H1 (cell line): ENCODE measurements at regions not wholly inside any gene's neighbourhood (a gene's known extent, or its start where the extent isn't known, plus 50 kb on each side); places are given as distances from the start of the nearest gene placed in this dataset.

ENCODE experiments used
- CTCF ChIA-PET: fragments of 300-600 bp; sonication (Branson Sonifier 250); formaldehyde crosslinking; loops from one replicate; lab custom pipeline; 2021; ENCODE audit not compliant: partially characterized antibody; lab: Charles Lee
- POLR2A ChIA-PET: fragments of 300-600 bp; sonication (Branson Sonifier 250); formaldehyde crosslinking; loops from one replicate; lab custom pipeline; 2021; ENCODE audit warnings: inconsistent platforms; ENCODE audit not compliant: partially characterized antibody; lab: Charles Lee
- DNase-seq, 2 experiments: peaks; one replicate each; pipeline versions ENCODE4 v3.0.0 to v3.0.0-alpha.2; 2010 to 2022; ENCODE audit warnings: low spot score in 2 of 2, low read depth in 1 of 2, mixed read lengths in 1 of 2
- FAIRE-seq: peaks from 2 replicates; lab custom pipeline; 2011; peaks lifted over from hg19 to GRCh38; lab: Jason Lieb, UNC
- H2AFZ ChIP-seq: 2 replicates; pipeline ENCODE4 v1.8.1; 2012; ENCODE audit warnings: low read length, inconsistent platforms
- H2AK5ac ChIP-seq: 2 replicates; pipeline ENCODE4 v1.6.1; 2013; ENCODE audit warnings: low read depth, low read length
- H2BK120ac ChIP-seq: replicated peaks from 2 replicates; pipeline ENCODE3; 2013; ENCODE audit warnings: low read depth, low read length, inconsistent platforms
- H2BK12ac ChIP-seq: 2 replicates; pipeline ENCODE4 v1.6.1; 2013; ENCODE audit warnings: low read depth, low read length
- H2BK15ac ChIP-seq: 2 replicates; pipeline ENCODE4 v1.6.1; 2013; ENCODE audit warnings: low read length
- H2BK20ac ChIP-seq: 2 replicates; pipeline ENCODE4 v1.6.1; 2013; ENCODE audit warnings: low read length
- H2BK5ac ChIP-seq: 2 replicates; pipeline ENCODE4 v1.6.1; 2013; ENCODE audit warnings: low read depth, low read length
- H3K14ac ChIP-seq: 2 replicates; pipeline ENCODE4 v1.6.1; 2013; ENCODE audit warnings: inconsistent platforms; ENCODE audit not compliant: insufficient read length
- H3K18ac ChIP-seq: 2 replicates; pipeline ENCODE4 v1.6.1; 2013; ENCODE audit warnings: low read length; ENCODE audit errors: extremely low read depth
- H3K23ac ChIP-seq: 2 replicates; pipeline ENCODE4 v1.6.1; 2013; ENCODE audit warnings: inconsistent platforms; ENCODE audit not compliant: insufficient read length
- H3K23me2 ChIP-seq: 2 replicates; pipeline ENCODE4 v1.6.1; 2013; ENCODE audit warnings: low read depth, low read length
- H3K27ac ChIP-seq: 2 replicates; pipeline ENCODE4 v1.6.1; 2011; ENCODE audit warnings: low read depth, low read length, inconsistent platforms
- H3K27me3 ChIP-seq, 4 experiments: replicated peaks in 1 of 4; 1 replicate in 1 of 4; 2 replicates in 3 of 4; pipeline versions ENCODE4 v1.6.1 to v1.8.1; 2011 to 2013; ENCODE audit warnings: low read length in 3 of 4, mild to moderate bottlenecking in 3 of 4, inconsistent platforms in 2 of 4, mixed read lengths in 2 of 4, moderate library complexity in 1 of 4; ENCODE audit not compliant: control insufficient read depth in 3 of 4, insufficient read depth in 3 of 4; ENCODE audit errors: extremely low read depth in 1 of 4
- H3K36me3 ChIP-seq, 4 experiments: 2 replicates each; pipeline versions ENCODE4 v1.6.1 to v1.8.1; 2011 to 2013; ENCODE audit warnings: mild to moderate bottlenecking in 4 of 4, low read length in 3 of 4, moderate library complexity in 2 of 4, control low read depth in 1 of 4, inconsistent platforms in 1 of 4; ENCODE audit not compliant: insufficient read depth in 4 of 4, control insufficient read depth in 2 of 4
- H3K4ac ChIP-seq: replicated peaks from 2 replicates; pipeline ENCODE3; 2013; ENCODE audit warnings: low read length, low read depth, mixed read lengths, inconsistent platforms; ENCODE audit not compliant: insufficient read length
- H3K4me1 ChIP-seq, 4 experiments: replicated peaks in 1 of 4; 1 replicate in 1 of 4; 2 replicates in 3 of 4; pipeline versions ENCODE4 v1.6.1 to v1.8.1; 2011 to 2013; ENCODE audit warnings: low read length in 3 of 4, inconsistent platforms in 2 of 4, mixed read lengths in 1 of 4; ENCODE audit not compliant: insufficient read depth in 4 of 4, control insufficient read depth in 3 of 4
- H3K4me2 ChIP-seq, 2 experiments: 2 replicates each; pipeline versions ENCODE4 v1.6.1 to v1.8.1; 2011 to 2013; ENCODE audit warnings: low read depth in 2 of 2, low read length in 2 of 2, control low read depth in 1 of 2, inconsistent platforms in 1 of 2, mild to moderate bottlenecking in 1 of 2; ENCODE audit not compliant: insufficient read depth in 1 of 2
- H3K4me3 ChIP-seq, 4 experiments: fragments of 200-600, 300-600 bp in 1 of 4; sonication (generic), shearing (Covaris generic), sonication (Bioruptor Twin) in 1 of 4; 2 replicates each; pipeline versions ENCODE4 v1.5.1 to v1.8.1; 2011 to 2016; ENCODE audit warnings: low read length in 4 of 4, low read depth in 3 of 4, control low read depth in 2 of 4, inconsistent platforms in 2 of 4, mild to moderate bottlenecking in 2 of 4, mixed read lengths in 1 of 4, moderate library complexity in 1 of 4; ENCODE audit not compliant: insufficient read depth in 2 of 4; ENCODE audit errors: extremely low read depth in 1 of 4
- H3K56ac ChIP-seq: replicated peaks from 2 replicates; pipeline ENCODE3; 2013; ENCODE audit warnings: low read depth, mild to moderate bottlenecking, mixed read lengths, low read length, inconsistent platforms; ENCODE audit not compliant: insufficient read length
- H3K79me1 ChIP-seq: 2 replicates; pipeline ENCODE4 v1.6.1; 2013; ENCODE audit warnings: low read depth, low read length, control low read depth
- H3K79me2 ChIP-seq, 2 experiments: 2 replicates each; pipeline versions ENCODE4 v1.6.1 to v1.8.1; 2012 to 2013; ENCODE audit warnings: low read length in 2 of 2, mild to moderate bottlenecking in 2 of 2, inconsistent platforms in 1 of 2; ENCODE audit not compliant: insufficient read depth in 2 of 2, control insufficient read depth in 1 of 2
- H3K9ac ChIP-seq, 4 experiments: replicated peaks in 1 of 4; 1 replicate in 1 of 4; 2 replicates in 3 of 4; pipeline versions ENCODE4 v1.6.1 to v1.8.1; 2011 to 2013; ENCODE audit warnings: low read depth in 3 of 4, low read length in 3 of 4, control low read depth in 2 of 4, mild to moderate bottlenecking in 2 of 4, moderate library complexity in 2 of 4, inconsistent platforms in 1 of 4; ENCODE audit errors: extremely low read depth in 1 of 4
- H3K9me3 ChIP-seq, 2 experiments: 2 replicates each; pipeline versions ENCODE4 v1.6.1 to v1.8.1; 2012 to 2013; ENCODE audit warnings: mild to moderate bottlenecking in 2 of 2, moderate library complexity in 2 of 2, control low read depth in 1 of 2, inconsistent platforms in 1 of 2, low read depth in 1 of 2, low read length in 1 of 2, mixed read lengths in 1 of 2; ENCODE audit not compliant: insufficient read depth in 2 of 2
- H4K20me1 ChIP-seq, 2 experiments: replicated peaks in 1 of 2; 2 replicates each; pipeline versions ENCODE3 to v1.8.1; 2011 to 2013; ENCODE audit warnings: inconsistent platforms in 2 of 2, low read length in 2 of 2, mild to moderate bottlenecking in 1 of 2; ENCODE audit not compliant: insufficient read depth in 2 of 2, control insufficient read depth in 1 of 2
- H4K5ac ChIP-seq: 2 replicates; pipeline ENCODE4 v1.6.1; 2013; ENCODE audit warnings: low read length, low read depth, mixed read lengths, inconsistent platforms; ENCODE audit not compliant: insufficient read length
- H4K8ac ChIP-seq: 2 replicates; pipeline ENCODE4 v1.8.0; 2013; ENCODE audit warnings: mild to moderate bottlenecking, moderate library complexity, low read length, inconsistent platforms; ENCODE audit not compliant: insufficient read depth; ENCODE audit errors: extremely low read depth
- H4K91ac ChIP-seq: replicated peaks from 2 replicates; pipeline ENCODE3; 2013; ENCODE audit warnings: low read length, mixed read lengths, inconsistent platforms; ENCODE audit not compliant: insufficient read length
- CBX5 ChIP-seq: fragments of 300-800, 300-1000 bp; sonication (generic); IDR thresholded peaks from 2 replicates; pipeline ENCODE4 v1.7.1; 2016; ENCODE audit warnings: antibody characterized with exemption, low read length, low read depth
- CEBPB ChIP-seq: IDR thresholded peaks from 2 replicates; pipeline ENCODE4 v1.6.1; 2012; ENCODE audit warnings: low read depth, low read length
- CTBP2 ChIP-seq: IDR thresholded peaks from 2 replicates; pipeline ENCODE4 v1.7.0; 2011; ENCODE audit warnings: borderline replicate concordance, mild to moderate bottlenecking, moderate library complexity, mixed read lengths, low read length; ENCODE audit not compliant: insufficient read depth, insufficient read length
- EGR1 ChIP-seq: IDR thresholded peaks from 2 replicates; pipeline ENCODE4 v1.6.1; 2011; ENCODE audit warnings: low read depth, low read length, borderline replicate concordance
- EZH2 ChIP-seq: fragments of 200-600 bp; sonication (generic); IDR thresholded peaks from 2 replicates; pipeline ENCODE4 v1.7.1; 2012; ENCODE audit warnings: low read depth, mild to moderate bottlenecking, moderate library complexity, low read length, inconsistent platforms; ENCODE audit not compliant: severe bottlenecking
- HDAC2 ChIP-seq, 2 experiments: fragments of 300-600 bp in 1 of 2; sonication (generic) in 1 of 2; IDR thresholded peaks; 2 replicates each; pipeline ENCODE4 v1.6.1; 2011 to 2012; ENCODE audit warnings: low read depth in 2 of 2, low read length in 2 of 2, mild to moderate bottlenecking in 2 of 2, moderate library complexity in 2 of 2, borderline replicate concordance in 1 of 2, inconsistent platforms in 1 of 2
- JUN ChIP-seq: IDR thresholded peaks from 2 replicates; pipeline ENCODE4 v1.6.1; 2011; ENCODE audit warnings: low read depth, mild to moderate bottlenecking, improper control_type of control experiment, low read length
- JUND ChIP-seq: IDR thresholded peaks from 2 replicates; pipeline ENCODE4 v1.6.1; 2011; ENCODE audit warnings: mild to moderate bottlenecking, improper control_type of control experiment, low read length
- KDM5A ChIP-seq: fragments of 200-600 bp; IDR thresholded peaks from 2 replicates; pipeline ENCODE4 v1.7.1; 2012; ENCODE audit warnings: mild to moderate bottlenecking, low read length, inconsistent platforms, mixed read lengths
- MAX ChIP-seq: IDR thresholded peaks from 2 replicates; pipeline ENCODE4 v1.6.1; 2012; ENCODE audit warnings: inconsistent platforms
- SIX5 ChIP-seq: IDR thresholded peaks from 2 replicates; pipeline ENCODE4 v1.6.1; 2011; ENCODE audit warnings: mild to moderate bottlenecking, low read depth, low read length
- SP2 ChIP-seq: IDR thresholded peaks from 2 replicates; pipeline ENCODE4 v1.6.1; 2012; ENCODE audit warnings: mild to moderate bottlenecking, low read length, inconsistent platforms
- TBP ChIP-seq: IDR thresholded peaks from 2 replicates; pipeline ENCODE4 v1.6.1; 2011; ENCODE audit warnings: low read depth, low read length, improper control_type of control experiment
- YY1 ChIP-seq: IDR thresholded peaks from 2 replicates; pipeline ENCODE4 v1.6.1; 2011; ENCODE audit warnings: low read depth, mild to moderate bottlenecking, low read length
- WGBS, 2 experiments: shearing (Covaris generic) in 1 of 2; methylation state at CpG; one replicate each; pipeline versions ENCODE4 v1.1.6 to v1.1.7; 2013 to 2015; ENCODE audit warnings: low lambda C conversion rate in 2 of 2, mixed read lengths in 2 of 2, inconsistent platforms in 1 of 2, low coverage in 1 of 2, missing lambda C conversion rate in 1 of 2; ENCODE audit not compliant: insufficient replicate concordance in 2 of 2, insufficient coverage in 1 of 2, insufficient read length in 1 of 2; ENCODE audit errors: extremely low coverage in 1 of 2, missing lambda C conversion rate in 1 of 2; 5-methylcytosine and 5-hydroxymethylcytosine counted together

DNA sequence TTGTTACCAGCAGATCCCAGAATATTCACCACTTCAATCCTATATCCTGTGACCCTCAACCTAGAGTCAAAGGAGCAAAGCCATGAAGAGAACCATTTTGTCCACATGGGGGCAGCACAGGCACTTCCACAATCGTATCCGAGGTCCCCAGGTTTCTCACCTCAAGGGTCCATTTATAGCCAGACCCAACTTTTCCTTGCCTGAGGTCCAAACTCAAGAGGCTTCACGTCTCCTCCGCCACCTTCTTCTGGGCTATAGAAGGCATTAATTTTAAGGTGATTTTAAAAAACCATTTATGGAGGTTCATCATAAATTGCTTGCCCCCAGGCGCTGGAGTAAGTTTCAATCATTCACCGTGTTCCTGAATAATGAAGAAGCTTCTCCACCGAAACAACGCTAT, 111.6 kb upstream of the NABP1 start:
- H3K23ac ChIP-seq, result no peak overlapping the region
- TF ChIP-seq EGR1, result no peak
- TF ChIP-seq HDAC2 (IDR thresholded peaks at IDR 0.05; ENCODE audit: borderline replicate concordance in 1 of 2, low read depth in 2 of 2, low read length in 2 of 2), result no peak
- no peak for TF ChIP-seq CTBP2
- TF ChIP-seq EZH2, result no peak
- no peak for TF ChIP-seq SP2
- no peak for TF ChIP-seq CEBPB
- no peak for TF ChIP-seq MAX
- TF ChIP-seq JUN, result no peak
- 0 out of 2 replicates have a peak, but pooled peaks have one; percentile 33 for TF ChIP-seq YY1
- no peak for TF ChIP-seq KDM5A
- no peak for TF ChIP-seq JUND
- no peak for TF ChIP-seq SIX5
- TF ChIP-seq TBP, result no peak
- no peak for TF ChIP-seq CBX5

More for the DNA sequence above, 111.6 kb upstream of the NABP1 start:
- no peaks in the 10 kb centered on the region for H4K20me1 ChIP-seq
- no peaks in the 10 kb centered on the region for H3K27me3 ChIP-seq
- no peak overlapping the region for H3K4me3 ChIP-seq
- H3K9me3 ChIP-seq, result no peaks in the 10 kb centered on the region
- H2BK5ac ChIP-seq, result no peak overlapping the region
- H3K4ac ChIP-seq, result no peak overlapping the region
- no peaks in the 10 kb centered on the region for H3K4me1 ChIP-seq
- ChIA-PET POLR2A (interaction anchor here (2.0 kb wide), 1 partner anchor 111 kb away, joined by 5 read pairs; the partner anchor contains the start of gene NABP1), CTCF (interaction anchor here (0.6 to 8.1 kb wide), 39 partner anchors 8 to 807 kb away, joined by 3 to 66 read pairs (median 4); no protein-coding TSS in a partner anchor)
- H2AFZ ChIP-seq, result no peak overlapping the region
- H3K27ac ChIP-seq, result no peak overlapping the region
- no peak overlapping the region for H3K56ac ChIP-seq
- H4K5ac ChIP-seq, result no peak overlapping the region
- no peak overlapping the region for H4K91ac ChIP-seq
- peak; percentile 23 to 90 for DNase-seq
- H3K79me1 ChIP-seq, result no peaks in the 10 kb centered on the region
- H3K4me2 ChIP-seq, result no peak overlapping the region
- no peak overlapping the region for H2BK120ac ChIP-seq
- H3K36me3 ChIP-seq, result no peaks in the 10 kb centered on the region
- peak; percentile 89 for FAIRE-seq
- H3K9ac ChIP-seq, result no peak overlapping the region
- H3K14ac ChIP-seq, result no peak overlapping the region
- no peak overlapping the region for H2BK12ac ChIP-seq
- WGBS, 2 experiments, result 69% methylated on average over 8 of the region's 8 CpGs; no CpG with 5 or more reads in 1 of the 2 experiments
- H4K8ac ChIP-seq, result no peak overlapping the region
- no peak overlapping the region for H2BK20ac ChIP-seq
- H3K18ac ChIP-seq, result no peak overlapping the region
- no peak overlapping the region for H2AK5ac ChIP-seq
- H3K79me2 ChIP-seq, result no peaks in the 10 kb centered on the region
- H2BK15ac ChIP-seq, result no peak overlapping the region
- H3K23me2 ChIP-seq, result no peaks in the 10 kb centered on the region
